Fibroblast of peridontal ligament (primary cell): ENCODE measurements at regions not wholly inside any gene's neighbourhood (a gene's known extent, or its start where the extent isn't known, plus 50 kb on each side); places are given as distances from the start of the nearest gene placed in this dataset.
"Not testable (repeated sequence)": the region's sequence is repeated elsewhere in the genome, so short reads cannot be mapped to it uniquely, and the experiment has no call there.

ENCODE experiments used
- DNase-seq: peaks from one replicate; pipeline ENCODE4 v3.0.0-alpha.2; 2010; ENCODE audit errors: extremely low read depth

DNA sequence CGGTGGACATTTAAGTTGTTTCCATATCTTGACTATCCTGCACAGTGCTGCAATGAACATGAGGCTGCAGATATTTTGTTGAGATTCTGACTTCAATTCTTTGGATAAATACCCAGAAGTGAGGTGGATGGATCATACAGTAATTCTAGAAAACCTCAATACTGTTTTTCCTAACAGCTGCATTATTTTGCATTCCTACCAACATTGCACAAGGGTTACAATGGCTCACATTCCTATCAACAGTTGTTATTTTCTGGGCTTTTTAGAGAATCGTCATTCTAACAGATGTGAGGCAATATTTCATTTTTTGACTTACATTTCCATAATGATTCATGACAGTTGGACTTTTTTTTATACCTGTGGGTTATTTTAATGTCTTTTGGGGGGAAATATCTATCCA lies 716.9 kb upstream of the ANO3 start:
- no peak for DNase-seq

DNA sequence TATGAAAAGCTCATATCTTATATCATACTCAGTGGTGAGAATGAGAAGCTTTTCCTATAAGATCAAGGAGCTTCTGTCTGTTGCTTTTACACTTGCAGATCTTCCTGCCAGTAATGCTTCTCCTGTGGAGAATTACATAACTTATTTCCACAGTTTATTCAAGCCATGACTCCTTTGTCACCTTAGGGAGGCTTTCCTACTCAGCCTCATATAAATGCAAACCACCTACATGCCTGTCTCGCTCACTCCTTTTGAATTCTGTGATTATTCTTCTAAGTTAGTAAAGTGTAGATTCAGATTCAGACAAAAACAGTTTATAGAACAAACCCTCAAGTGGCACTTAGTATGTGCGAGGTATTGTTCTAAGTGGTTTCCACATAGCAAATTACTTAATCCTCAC lies 716.1 kb upstream of the ANO3 start:
- no peak for DNase-seq

DNA sequence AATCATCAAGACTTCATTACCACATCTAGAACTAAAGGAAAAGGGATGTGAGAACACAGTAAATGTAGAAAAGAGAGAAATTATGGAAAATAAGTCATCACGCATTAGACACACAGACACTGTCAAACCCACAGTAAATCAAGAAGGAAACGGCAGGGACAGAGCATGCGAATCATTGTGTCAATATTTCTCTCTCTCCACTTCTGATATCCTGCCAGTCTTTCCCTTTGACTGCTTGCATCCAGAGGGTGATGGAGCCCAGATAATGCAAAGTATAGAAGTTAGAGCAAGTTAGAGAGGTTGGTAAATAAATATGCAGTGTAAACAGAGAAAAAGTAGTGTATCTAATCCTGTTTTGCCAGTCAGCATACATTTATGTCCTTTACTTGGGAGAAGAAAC lies 706.8 kb upstream of the ANO3 start:
- DNase-seq: no peak

DNA sequence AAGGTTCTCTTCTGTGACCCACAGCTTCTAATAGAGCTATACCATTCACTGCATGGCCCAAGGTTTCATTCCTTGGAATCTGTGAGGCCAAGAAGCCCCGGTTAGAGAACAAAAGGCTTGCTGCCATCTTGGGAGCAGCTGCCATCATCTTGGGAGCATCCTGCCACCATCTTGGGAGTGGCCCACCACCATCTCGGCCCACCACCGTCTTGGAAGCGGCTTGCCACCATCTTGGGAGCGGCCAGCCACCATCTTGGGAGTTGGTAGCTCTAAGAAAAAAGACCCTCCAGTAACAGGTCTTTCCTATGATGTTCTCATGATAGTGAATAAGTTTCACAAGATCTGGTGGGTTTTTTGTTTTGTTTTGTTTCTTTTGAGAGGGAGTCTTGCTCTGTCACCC lies 703.9 kb upstream of the ANO3 start:
- DNase-seq: no peak

DNA sequence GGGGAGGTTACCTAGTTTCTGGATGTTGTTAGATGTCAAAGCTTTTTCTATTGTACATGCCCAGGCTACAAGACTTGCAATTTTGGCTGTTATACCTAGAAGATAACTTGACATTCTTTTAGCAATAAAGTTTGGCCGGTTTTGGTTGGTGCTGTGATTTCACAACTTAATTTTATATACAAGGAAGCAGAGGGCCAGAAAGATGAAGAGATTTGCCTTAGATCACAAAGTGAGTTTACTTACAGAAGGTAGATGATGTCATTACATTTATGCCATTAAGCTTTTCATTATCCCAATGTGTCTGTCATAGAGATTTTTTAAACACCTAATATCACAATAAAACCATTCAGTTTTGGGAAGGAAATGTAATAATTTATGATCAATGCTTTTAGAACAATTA lies 698.7 kb upstream of the ANO3 start:
- no peak for DNase-seq

DNA sequence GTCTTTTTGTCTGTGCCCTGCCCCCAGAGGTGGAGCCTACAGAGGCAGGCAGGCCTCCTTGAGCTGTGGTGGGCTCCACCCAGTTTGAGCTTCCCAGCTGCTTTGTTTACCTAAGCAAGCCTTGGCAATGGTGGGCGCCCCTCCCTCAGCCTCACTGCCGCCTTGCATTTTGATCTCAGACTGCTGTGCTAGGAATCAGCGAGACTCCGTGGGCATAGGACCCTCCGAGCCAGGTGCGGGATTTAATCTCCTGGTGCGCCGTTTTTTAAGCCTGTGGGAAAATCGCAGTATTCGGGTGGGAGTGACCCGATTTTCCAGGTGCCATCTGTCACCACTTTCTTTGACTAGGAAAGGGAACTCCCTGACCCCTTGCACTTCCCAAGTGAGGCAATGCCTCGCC lies 682.7 kb upstream of the ANO3 start:
- DNase-seq: not testable (repeated sequence)

DNA sequence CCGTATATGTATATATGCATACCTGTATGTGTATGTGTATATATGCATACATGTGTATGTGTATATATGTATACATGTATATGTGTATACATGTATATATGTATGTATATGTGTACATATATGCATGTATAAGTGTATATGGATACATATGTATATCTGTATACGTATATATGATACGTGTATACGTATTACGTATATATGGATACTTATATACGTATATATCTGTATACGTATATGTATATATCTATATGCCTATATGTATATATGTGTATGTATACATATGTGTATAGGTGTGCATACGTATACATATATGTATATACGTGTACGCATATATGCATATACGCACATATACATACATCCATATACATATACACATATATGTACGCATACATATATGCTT lies 681.6 kb upstream of the ANO3 start:
- no peak for DNase-seq

DNA sequence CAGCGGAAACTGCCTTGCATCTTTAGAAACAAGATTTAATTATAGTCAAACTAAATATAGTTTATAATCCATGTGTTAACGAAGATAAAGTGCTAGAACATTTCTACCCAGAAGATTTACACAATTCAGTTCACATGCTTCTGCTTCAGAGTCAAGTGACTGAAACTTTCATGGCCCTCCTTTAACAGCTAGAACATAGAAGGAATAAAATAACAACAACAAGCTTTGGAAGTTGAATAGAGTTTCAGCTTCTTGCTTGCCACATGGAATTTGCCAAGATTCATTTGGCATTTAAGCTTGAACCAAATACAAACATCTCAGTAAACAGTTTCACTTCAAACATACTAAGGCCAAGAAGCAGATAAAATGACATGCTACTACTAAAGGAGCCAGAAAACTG lies 676.3 kb upstream of the ANO3 start:
- DNase-seq: no peak

DNA sequence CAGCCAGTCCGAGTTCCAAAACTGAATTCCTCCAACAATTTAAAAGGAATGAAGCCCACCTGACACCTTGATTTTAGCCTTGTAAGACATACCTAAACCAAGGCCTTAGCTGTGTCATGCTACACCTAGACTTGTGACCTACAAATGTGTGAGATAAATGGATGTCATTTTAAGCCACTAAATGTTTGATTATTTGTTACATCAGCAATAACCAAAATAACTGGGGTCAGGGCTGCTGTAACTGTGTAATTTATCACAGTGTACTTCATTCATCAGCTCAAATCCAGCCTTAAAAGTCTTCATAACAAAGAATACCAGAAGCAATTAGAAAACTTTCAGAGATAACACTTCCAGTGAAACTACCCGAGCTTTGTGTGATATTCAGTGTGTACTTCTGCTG lies 673.0 kb upstream of the ANO3 start:
- no peak for DNase-seq

DNA sequence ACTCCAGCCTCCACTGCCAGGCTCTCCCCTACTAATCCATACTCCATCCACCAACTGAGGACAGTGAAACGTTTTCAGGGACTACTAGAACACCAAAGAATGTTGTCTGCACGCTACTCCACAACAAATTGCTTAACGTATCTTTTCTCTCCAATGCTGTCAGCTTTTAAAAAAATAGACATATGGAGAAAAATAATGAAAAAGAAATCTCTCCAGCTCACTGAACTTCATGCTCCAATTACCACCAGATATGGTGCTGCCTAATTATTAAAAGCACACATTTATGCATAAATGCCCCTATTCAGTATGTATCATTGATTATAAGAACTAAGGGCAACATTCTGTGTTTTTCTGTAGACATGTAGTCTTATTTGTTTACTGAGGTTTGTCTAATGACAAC lies 672.2 kb upstream of the ANO3 start:
- no peak for DNase-seq

DNA sequence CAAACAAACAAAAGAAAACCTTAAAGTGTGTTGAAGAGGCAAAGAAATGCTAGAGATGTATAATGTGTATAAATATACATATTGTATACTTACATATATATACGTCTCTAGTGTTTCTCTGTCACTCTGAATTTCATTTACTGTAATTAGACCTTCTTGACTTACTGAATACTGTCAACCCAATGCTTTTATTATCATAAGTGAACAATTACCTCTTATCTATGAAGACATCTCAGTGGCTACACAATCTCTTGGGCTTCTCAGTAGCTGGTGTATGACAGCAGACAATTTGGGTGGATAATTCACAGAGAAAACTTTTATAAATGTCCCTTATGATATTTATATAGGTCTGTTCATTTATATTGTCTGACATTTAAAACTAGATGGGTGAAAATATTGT lies 664.1 kb upstream of the ANO3 start:
- no peak for DNase-seq

DNA sequence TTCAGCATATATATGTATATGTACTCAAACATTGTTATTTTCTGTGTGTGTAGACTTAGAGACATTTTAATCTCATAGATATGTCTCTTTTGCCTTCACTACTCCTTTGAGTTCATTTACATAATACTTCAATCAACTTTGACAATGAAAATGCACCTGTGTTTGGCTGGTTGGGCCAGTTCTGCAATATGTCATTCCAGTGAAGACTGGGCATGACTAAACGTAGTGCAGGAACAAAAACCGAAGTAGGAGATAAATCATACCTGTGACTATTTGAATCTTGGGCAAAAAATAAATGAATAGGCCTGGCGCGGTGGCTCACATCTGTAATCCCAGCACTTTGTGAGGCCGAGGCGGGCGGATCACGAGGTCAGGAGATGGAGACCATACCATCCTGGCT lies 640.0 kb upstream of the ANO3 start:
- DNase-seq: no peak

DNA sequence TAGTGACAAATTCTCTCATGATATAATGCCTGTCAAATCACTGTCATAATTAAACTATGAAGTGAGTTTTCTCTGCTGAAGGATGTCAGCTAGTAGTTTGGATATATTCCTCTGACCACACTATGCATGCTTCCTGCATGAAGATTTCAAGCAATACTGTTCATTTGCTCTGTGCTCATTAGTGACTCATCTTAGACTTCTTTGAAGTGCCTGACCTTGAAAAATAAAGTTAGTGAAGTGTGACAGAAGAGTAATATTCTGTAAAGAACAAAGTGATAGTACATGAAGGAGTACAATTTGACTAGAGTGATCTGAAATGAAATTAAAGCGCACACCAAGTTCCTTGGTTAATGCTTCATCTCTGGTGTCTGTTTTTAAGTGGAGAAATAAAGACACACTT lies 629.5 kb upstream of the ANO3 start:
- DNase-seq: no peak

DNA sequence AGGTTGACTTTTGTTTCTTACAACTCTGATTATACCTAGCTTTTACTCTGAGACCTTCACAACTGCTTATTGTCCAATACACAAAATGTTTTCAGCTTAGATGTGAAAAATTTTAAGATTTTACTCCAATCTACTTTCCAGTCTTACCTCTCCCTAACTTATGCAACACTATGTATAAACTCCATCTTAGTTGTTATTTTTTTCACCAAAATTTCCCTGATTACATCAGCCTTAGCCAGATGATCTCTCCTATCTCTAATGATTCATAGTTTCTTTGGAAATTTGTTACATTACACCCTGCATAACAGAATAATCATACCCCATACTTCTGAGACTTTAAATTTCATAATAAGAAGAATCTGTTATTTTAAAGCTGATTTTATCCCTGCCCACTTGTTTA lies 621.0 kb upstream of the ANO3 start:
- no peak for DNase-seq

DNA sequence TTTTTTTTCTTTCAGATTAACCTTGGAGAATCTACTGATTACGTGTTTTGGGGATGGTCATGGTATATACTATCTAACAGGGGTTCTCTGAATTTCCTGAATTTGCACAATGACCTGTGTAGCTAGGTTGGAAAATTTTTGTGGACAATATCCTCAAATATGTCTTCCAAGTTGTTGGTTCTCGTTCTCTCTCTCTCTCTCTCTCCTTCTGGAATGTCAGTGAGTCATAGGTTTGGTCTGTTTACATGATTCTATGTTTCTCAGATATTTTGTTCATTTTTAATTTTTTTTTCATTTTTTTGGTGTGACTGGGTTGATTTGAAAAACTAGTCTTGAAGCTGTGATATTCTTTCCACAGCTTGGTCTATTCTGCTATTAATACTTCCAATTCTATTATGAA lies 604.0 kb upstream of the ANO3 start:
- DNase-seq: no peak

DNA sequence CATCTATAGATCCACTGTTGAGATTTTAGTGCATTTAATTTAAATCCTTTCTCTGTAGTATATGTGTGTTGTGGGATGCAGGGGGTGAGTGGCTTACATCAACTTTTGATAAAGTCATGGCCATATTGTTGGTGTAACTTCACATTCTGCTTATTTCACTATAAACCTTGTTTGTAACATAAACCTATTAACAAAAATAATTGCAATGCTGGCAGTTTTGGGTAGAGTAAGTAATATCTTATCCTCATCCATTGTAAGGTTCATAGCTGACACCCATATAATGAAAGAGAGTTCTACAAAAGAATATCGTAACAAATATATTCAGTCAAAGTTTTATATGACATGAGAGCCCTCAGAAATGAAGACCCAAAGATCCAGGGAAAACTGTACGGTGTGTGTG lies 601.7 kb upstream of the ANO3 start:
- DNase-seq: no peak

DNA sequence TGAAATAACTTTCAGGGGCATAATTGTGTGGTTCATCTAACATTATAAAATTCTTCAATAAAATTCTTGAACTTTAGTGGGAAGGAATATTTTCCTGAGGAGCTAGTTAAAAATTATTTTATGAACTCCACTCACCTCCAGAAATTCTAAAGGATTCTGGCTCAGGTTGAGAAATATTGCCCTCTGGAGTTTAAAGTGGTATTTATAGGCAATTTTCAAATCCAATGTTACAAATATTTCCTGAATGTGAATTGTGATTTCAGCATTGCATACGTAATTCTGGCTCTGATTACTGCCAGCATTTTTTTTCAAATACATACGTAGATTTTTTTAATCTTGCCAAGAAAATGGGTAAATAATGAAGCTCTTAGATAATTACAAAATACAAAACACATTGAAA lies 598.2 kb upstream of the ANO3 start:
- DNase-seq: no peak

DNA sequence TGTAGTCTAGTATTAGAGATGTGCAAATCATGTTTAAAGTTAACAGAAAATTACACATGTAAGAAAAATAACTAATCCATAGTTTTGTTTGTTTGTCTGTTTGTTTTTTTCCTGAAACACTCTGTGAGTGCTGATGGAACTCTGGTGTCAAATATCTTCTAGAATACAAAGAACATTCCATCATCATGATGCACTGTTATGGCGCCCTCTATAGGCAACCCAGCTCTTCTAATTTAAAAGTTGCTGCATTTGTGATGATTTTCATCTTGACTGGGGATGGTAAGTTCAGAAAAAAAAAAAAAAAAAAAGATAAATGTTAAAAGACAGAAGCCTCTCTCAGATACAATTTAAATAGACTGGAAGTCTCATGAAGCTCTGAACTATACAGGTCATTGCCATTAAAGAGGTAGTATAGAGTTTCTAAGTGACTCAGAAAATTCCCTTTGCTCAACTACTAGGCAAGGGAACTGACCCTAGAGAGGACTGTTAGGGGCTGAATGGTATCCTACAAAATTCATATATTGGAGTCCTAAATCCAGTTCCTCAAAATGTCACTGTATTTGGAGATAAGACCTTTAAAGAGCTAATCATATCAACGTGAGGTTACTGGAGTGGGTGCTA lies 597.2 kb upstream of the ANO3 start:
- no peak for DNase-seq

DNA sequence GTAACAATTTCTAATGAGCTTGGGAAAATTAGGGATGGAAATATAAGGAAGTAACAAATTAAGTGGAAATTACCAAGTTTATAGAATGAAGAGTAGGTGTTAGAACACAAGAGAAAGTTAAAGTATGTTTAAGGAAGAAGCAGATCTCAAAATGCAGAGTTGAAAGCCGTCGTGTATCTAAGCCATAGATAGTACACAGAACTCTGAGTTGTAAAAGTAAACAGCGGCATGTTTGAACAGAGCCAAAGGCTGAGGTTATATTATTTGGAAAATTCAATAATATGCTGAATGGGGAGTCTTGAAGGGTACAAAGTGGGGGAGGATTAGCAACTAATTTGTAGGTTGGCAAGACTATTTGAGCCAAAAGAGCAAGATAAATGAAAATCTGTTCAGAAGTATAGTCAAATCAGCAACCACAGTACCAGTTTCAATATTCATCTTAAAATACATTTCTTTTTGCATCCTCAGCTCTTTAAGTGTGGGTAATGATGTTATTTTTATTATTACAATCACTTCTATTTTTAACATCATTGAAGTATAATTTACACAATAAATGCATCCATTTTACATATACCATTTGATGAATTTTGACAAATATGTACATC lies 594.8 kb upstream of the ANO3 start:
- no peak for DNase-seq

DNA sequence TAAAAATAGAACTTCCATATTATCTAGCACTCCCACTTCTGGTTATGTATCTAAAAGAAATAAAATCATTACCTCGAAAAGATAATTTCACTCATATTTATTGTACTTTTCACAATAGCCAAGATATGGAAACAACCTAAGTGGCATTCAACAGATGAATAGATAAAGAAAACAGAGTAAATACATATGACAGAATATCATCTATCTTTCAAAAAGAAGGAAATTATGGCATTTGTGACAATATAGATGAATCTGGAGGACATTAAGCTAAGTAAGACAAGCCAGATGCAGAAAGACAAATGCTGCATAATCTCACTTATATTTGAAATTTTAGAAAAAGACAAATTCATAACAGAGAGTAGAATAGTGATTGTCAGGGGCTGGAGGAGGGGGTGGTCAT lies 590.0 kb upstream of the ANO3 start:
- no peak for DNase-seq

DNA sequence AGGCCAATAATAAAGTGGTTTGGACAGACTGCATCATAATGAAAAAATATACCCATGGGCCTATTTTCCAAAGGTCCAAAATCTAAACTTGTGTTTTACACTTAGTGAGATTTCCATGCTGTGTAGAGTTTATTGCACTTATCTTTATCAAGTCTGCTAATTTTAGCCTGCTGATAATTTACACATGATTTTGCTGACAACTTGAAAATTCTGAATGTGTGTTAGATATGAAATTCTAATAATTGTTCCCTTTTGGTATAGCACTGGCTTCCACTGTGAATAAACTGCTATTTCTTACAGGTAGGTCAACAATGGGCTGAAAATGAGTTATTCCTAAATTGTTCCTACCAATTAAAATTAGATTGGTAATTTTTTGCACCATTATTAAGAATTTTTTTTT lies 589.1 kb upstream of the ANO3 start:
- DNase-seq: no peak

DNA sequence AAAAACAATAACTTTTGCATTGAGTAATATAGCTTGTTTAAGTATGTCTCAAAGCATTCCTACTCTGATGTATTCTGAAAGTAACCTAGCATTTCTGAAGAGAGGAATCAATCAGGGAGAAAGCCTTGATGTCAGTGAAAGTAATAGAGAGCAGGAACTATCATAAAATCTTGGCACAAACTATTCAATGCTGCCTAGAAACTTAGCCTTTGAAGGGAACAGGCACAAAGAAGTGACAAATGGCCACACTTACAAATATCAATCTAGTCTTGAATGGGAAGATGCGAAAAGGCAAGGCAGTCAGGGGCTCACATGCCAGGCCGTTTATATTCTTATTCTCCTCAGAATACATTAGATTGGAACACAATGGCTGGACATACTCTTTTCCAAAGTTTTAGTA lies 576.5 kb upstream of the ANO3 start:
- DNase-seq: no peak

DNA sequence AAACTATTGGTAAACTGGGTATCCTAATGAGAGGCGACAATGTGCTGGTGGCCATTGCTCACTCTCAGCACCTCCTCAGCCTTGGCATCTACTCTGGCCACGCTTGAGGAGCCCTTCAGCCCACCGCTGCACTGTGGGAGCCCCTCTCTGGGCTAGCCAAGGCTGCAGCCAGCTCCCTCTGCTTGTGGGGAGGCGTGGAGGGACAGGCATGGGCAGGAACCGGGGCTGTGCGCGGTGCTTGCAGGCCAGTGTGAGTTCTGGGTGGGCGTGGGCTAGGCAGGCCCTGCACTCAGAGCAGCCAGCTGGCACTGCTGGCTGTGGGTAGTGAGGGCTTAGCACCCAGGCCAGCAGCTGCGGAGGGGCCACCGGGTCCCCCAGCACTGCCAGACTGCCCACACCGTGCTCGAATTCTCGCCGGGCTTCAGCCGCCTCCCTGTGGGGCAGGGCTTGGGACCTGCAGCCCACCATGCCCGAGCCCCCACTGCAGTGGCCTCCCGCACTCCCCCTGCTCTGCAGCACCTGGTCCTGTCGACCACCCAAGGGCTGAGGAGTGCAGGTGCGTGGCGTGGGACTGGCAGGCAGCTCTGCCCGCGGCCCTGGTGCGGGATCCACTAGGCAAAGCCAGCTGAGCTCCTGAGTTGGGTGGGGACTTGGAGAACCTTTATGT lies 575.9 kb upstream of the ANO3 start:
- no peak for DNase-seq

DNA sequence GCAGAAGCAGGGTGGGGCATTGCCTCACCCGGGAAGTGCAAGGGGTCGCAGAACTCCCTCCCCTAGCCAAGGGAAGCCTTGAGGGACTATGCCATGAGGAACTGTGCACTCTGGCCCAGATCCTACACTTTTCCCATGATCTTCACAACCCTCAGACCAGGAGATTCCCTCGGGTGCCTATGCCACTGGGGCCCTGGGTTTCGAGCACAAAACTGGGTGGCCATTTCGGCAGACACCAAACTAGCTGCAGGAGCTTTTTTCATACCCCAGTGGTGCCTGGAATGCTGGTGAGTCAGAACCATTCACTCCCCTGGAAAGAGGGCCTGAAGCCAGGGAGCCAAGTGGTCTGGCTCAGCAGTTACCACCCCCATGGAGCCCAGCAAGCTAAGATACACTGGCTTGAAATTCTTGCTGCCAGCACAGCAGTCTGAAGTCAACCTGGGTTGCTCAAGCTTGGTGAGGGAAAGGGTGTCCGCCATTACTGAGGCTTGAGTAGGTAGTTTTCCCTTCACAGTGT lies 573.7 kb upstream of the ANO3 start:
- no peak for DNase-seq
